ENCODE measurements at regions not wholly inside any gene's neighbourhood (a gene's known extent, or its start where the extent isn't known, plus 50 kb on each side); places are given as distances from the start of the nearest gene placed in this dataset.

DNA sequence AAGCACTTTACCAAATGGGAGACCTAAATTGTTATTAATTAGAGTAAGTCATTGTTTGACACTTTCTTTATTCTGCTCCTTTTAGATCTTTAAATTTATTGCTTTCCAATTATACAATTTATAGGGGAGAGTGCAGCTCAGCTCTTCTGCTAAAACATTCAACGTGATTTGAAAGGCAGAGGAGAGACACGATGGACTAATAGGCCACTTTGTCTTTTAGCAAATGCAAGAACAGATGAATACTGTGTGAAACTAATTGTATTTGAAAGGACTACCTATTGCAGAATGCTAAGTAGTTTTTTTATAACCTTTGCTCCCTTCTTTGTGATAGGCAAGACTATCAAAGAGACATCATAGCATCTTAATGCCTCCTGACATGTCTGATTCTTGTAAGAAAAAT is 320.4 kb upstream of the KLF3 start:
- no peak for DNase-seq

DNA sequence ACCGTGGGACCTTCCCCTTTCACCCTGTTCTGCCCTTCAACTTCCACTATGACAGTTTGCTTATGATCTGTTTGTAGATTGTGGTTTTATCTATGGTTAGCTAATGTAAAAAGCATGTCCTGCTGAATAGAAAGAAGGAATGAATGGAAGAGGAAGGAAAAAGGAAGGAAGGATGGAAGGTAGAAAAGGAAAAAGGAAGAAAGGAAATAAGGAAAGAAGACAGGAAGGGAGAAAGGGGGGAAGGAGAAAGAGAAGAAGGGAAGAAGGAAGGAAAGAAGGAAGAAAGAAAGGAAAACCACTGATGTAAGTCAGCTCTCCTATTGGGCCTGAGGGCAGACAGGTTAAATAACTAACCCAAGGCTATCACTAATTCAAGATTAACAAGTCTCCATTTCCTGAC is 319.1 kb upstream of the KLF3 start:
- DNase-seq, result no peak

DNA sequence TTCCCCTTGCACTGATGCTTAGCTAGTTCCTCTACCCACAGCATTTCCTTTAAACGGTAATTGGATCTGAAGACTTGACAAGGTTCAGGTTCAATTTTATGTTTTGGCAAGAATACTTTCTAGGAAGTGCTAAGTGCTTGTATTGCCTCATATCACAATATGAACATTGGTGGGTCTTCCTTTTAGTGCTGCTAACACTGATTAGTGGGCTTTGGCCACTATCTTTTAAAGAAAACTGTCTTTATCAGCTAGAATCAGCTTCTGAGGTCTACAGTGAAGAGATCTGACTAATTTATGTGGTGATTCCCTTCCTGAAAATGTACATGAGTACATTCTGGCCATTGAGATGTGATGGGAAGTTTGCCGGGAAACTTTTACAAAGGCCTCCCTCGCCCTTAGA is 316.7 kb upstream of the KLF3 start:
- DNase-seq, result no peak

DNA sequence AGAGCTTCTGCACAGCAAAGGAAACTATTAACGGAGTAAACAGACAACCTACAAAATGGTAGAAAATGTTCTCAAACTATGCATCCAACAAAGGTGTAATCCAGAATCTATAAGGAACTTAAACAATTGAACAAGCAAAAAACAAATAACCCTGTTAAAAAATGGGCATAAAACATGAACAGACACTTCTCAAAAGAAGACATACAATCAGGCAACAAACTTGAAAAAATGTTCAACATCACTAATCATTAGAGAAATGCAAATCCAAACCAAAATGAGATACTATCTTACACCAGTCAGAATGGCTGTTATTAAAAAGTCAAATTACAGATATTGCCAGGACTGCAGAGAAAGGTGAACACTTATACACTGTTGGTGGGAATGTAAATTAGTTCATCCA is 309.6 kb upstream of the KLF3 start:
- no peak for DNase-seq

DNA sequence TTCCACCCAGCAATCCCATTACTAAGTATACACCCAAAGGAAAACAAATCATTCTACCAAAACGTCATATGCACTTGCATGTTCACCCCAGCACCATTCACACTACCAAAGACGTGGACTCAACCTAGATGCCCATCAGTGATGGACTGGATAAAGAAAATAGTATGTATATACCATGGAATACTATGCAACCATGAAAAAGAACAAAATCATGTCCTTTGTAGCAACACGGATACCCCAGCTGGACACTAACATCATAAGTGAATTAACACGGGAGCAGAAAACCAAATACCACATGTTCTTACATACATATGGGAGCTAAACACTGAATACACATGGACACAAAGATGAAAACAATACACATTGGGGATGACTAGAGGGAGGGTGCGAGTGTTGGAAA is 309.1 kb upstream of the KLF3 start:
- DNase-seq, result no peak

DNA sequence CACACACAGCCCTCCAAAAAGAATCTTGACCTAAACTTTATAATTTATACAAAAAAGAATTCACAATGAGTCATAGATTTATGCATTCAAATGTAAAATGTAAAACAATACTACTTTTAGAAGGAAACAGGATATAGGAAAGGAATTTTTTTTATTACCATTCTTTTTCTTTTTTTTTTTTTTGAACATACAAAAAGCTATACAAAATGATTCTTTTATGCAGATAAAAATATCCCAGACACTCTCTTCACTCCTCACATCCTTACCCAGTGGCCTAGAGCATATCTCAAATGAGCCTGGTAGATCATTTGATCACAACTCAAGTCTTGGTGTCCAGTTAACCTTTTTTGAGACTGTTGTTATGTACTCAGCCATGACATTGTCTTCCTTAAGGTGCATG is 307.3 kb upstream of the KLF3 start:
- no peak for DNase-seq

DNA sequence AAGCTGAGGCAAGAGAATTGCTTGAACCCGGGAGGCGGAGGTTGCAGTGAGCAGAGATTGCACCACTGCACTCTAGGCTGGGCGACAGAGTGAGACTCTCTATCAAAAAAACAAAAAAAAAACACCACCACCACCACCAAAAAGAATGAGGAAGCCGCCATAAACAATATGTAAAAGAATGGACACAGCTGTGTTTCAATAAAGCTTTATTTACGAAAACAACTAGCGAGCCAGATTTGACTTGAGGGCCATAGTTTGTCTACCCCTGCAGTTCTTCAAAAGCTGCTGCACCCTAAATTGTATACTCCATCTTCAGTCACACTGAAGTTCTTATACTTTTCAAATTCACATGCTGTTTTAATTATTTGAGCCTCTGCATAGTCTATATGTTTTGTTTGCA is 306.5 kb upstream of the KLF3 start:
- no peak for DNase-seq

DNA sequence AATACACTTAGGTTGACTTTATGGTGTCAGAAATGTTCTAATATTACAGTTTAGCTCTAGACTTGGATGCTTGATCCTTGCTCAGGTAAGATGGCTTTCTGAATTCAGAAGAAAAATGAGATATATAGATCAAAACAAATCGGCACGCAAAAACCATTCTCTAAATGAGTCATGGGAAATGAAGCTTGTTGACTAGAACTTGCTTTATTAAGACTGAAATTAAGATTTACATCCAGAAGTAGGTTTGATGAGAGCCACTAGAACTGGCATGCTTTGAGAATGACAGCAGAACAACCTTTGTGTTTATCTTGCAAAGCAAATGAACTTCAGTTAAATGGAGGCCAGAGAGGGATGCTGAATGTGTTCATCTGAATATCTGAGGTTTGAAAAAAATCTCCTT is 304.9 kb upstream of the KLF3 start:
- no peak for DNase-seq

DNA sequence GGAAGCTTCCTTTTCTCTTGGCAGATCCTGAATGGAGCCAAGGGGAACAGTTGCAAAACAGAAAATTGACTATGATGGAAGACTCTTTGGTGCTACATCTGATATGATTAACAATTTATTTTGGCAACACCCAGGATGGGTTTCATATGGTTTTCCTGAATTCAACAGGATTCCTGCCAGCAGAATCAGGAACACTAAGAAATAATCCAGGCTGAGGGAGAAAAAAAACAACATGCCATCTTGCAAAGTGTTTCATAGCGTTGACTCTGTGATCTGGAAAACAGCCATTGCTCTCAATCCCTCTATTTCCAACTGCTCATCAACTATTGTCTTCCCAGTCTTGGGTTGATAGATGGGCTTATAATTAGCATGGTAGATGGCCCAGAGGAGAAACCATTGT is 303.8 kb upstream of the KLF3 start:
- DNase-seq, result no peak

DNA sequence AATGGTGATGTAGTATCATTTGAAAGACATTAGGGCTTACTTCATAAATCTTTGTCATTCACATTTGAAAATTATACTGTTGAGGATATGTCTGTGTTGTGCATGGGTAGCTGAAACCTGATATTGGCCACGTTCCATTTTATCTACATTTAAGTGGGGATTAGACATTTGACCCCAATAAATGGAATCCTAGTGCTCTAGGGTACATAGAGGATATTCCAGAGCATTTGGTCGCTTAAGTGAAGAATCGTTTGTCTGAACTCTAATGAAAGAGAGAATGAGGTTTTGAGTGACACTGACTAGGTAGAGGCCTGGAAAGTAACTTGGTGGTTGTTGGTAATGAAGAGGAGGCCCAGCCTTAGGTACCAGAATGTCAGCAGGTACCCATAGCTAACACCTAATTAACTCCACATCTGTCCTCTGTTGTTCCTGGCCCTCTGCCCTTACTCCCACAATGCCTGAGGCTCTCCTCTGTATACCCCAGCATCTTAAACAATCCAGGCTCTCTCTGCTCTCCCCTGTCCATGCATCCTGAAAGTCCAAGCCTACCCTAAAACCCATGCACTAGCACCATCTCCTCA is 299.5 kb upstream of the KLF3 start:
- no peak for DNase-seq

DNA sequence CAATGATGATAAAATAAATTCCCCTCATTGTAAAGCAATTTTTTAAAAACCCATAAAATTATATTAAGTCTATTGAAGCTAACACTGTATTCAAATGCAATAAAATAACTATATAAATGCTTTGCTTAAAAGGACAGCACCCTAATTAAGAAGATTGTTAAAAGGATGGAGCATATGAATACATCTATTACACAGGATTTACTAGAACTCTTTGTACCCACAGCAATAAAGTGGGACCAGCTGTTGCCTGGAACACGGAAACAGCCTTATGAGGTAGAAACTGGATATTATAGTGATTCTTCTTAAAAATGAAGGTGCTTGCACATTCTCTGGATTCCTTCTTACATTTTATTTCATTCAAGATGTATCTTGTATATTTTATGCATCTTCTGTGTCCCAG is 298.7 kb upstream of the KLF3 start:
- no peak for DNase-seq

DNA sequence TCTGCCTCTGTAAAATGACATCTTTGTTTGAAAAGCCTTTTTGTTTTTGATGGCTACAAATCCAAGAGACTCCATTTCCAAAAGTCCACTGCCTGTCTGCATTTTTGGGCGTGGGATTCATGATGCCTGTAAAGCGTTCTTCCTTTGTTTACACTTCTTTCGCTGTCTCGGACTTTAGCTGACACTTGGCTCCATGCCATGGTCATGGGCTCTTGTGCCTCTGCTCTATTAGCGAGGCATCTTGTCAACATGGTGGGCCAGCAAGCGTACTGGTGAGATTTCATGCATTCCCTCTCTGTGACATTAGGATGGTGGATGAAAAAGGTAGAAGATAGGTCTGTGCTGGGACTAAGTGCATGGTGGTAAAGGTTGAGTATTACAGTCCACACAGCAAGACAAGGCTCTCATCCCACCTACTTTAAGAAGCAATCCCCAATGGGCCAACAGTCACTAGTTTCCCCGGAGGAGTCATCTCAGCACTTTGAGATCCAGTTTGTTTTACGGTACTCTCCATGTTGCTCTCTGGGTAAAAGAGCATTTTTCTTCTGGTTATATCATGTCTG is 298.2 kb upstream of the KLF3 start:
- DNase-seq, result no peak

DNA sequence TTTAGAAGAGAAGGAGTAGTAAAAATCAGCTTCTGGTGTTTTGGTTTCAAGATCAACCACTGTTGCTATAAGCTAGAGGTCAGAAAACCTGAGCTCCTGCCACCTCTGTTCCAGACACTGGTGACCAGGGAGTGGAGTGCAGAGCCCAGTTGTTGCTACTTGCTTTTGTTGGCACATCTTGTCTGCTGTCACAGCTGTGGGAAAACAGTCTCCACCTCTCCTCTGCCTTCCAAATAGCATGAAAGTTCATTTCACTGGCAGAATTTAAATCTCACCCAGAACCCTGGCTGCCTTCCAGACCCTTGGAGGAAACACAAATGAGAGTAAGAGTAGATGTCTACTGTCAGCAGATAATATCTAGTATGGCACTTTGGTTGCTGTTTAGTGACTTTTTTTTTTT is 297.5 kb upstream of the KLF3 start:
- DNase-seq, result no peak

DNA sequence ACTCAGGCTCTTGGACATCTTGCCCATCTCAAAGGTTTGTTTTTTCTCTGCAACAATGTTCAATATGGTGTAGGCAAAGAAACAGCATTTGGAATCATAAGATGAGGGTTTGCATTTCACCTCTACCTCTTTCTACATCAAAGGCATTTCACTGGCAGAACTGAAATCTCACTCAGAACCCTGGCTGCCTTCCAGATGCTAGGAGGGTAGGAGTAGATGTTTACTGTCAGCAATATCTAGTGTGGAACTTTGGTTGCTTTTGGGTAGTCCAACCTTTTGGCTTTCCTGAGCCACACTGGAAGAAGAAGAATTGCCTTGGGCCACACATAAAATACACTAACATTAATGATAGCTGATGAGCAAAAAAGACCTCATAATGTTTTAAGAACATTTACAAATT is 297.0 kb upstream of the KLF3 start:
- DNase-seq, result no peak

DNA sequence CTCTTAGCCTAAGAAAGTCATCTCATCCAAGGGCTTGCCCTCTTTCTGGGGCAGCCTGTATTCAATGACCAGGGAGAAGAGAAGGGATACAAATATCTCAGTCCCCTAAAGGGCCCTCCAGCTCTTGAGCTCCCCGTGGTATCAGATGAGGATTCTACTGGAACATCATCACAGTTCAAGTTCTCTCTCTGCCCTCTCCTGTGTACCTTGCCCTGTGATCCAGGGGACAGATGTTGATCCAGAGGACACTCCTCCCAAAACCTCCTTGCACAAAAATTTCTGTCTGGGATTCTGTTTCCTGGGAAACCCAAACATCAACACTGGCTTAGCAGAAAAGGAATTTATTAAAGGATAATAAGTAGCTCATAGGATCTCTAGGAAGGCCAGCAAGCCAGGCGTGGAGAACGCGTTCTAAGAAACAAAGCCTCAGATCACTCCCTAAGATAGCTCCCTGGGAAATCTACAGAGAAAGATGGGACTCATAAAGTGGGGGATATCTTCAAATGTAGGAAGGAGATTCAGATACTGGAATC is 296.3 kb upstream of the KLF3 start:
- DNase-seq, result no peak

DNA sequence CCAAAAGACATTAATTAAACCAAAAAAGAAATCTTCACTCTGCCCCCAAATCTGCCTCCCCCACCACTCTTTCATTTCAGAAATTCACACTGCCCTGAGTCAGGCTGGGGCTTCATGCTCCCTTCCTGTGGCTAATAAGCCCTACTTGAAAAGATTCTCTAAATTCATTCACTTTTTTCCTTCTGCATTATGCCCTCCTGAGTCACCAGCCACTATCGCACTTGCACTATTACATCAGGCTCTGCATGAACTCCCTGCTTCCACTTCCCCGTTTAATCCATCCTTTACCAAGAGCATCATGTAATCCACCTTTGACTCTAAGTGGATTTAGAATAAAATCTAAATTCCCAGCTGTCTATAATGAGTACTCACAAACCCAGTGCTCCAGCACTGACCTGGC is 295.4 kb upstream of the KLF3 start:
- DNase-seq, result no peak

DNA sequence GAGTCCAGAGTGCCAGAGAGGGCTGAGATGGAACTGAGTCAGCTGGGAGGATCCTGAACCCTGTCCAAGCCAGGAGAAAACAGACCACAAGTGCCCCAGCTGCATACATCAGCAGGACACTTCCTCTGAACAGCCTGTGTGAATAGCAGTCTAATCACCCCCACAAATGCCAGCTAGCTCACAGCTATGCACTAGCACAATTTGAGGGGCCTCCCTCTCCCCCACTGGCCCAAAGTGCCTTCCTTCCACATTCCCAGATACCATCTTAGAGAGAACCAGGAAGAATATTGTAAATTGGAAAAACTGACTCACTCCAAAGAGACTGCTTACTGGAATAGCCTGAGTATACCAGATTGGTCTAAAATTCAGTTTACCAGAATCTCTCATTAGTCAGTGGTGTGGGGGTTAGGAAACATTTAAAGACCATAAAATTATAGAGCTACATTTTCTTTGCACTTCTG is 292.6 kb upstream of the KLF3 start:
- no peak for DNase-seq

DNA sequence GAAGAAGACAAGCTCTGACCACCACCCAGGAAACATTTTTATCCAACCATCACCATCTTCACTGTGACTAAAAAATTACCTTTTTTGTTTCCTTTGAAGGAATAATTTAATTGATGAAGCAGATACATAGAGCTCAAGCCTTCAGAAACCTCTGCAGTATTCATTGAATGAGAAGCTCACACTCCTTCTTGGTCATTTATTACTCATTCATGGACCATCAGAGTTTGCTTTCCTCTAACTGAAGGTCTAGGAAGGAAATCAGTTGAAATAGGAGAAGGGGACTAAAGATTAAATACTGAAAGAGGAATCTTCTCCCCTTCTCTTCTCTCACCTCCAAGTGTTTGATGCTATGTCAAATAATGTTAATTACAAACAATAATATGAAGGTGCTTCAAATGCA is 290.6 kb upstream of the KLF3 start:
- DNase-seq, result no peak

DNA sequence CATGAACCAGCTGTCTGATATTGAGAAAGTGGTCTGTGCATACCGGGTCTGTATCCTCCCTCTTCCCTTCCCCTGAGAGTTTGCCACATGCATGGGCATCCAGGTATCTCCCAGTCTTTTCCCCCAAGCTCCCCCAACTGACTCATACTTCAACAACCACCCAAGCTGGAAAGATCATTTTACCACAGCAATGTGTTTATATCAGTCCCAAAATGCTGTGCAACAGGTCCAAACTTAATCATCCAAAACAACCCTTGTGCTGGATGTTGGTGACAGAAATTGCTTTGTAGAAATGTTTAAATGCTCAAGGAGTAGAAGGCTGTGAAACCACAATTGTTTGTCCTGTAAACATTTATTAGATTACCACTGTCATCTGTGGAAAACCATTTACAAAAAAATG is 286.8 kb upstream of the KLF3 start:
- DNase-seq, result no peak

DNA sequence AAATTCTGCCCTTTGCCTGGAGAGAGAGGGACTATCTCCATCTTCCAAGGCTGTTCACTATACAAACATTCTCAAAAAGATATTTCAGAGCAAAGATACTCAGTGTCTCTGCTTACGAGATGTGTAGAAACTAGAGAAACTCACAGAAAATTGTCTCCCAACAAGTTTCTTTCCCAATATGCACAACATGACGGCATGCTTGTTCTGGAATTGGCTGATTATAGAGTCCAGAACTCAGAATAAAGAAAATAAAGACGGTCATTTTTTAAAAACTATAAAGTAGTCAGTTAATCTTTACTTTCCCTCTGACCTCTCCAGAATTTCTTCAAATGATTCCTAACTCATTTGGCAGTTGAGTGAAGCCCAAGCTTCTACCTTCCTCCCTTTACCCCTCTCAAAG is 285.5 kb upstream of the KLF3 start:
- no peak for DNase-seq

DNA sequence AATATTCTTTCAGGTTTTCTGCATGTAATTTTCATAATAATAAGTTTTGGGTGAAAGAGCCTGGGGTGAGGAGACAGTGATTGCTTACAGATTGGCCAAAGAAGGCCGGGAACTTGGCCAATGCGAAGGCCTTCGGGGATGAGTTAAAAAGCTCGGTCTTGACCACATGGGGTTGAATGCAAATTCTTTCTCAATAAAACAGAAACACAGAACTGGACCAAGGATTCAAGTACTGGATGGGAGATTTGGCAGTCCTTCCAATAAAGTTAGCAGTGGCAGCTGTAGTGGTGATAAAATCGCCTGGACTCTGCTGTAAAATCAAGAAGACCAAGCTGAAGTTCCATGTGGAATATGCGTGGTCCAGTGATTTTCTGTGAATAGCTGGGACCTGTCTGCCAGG is 282.2 kb upstream of the KLF3 start:
- no peak for DNase-seq

DNA sequence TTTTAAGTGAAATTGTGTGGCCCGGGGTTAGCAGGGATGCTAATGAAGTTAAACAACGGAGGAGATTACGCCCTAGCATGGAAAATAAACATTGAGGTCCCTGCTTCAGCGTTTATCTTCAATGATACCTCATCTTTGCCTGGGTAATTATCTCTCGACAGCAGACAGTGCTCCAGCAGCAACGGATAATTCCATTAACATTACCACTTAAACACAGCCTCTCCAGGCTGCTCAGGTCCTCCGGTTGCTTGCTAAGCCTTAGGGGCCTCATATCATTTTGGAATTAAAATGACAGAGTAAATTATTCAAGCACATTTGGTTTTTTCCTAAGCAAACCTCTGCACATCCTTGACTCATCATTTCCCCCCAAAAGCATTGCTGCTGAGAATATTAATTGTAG is 281.5 kb upstream of the KLF3 start:
- no peak for DNase-seq

DNA sequence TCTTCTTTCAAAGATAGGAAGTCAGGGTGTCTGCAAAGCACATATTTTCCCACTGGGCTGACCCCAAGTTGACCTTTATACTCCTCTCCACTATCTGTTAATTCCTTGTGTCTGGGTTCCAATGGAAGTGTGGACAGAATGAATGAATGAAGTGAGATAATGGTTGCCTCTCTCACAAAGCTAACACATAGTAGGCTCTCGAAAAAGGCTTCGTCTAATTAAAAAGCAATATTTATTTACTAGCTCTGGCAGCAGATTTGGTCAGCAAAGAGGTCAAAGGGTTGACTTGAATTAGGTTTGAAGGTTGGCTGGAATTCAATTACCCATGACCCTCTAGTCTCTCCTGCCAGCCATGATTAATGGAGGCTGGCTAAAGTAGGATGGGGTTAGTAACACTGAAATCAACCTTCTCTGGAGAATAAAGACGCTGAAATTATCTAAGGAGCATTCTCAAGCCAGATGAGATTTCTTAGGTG is 280.3 kb upstream of the KLF3 start:
- no peak for DNase-seq

DNA sequence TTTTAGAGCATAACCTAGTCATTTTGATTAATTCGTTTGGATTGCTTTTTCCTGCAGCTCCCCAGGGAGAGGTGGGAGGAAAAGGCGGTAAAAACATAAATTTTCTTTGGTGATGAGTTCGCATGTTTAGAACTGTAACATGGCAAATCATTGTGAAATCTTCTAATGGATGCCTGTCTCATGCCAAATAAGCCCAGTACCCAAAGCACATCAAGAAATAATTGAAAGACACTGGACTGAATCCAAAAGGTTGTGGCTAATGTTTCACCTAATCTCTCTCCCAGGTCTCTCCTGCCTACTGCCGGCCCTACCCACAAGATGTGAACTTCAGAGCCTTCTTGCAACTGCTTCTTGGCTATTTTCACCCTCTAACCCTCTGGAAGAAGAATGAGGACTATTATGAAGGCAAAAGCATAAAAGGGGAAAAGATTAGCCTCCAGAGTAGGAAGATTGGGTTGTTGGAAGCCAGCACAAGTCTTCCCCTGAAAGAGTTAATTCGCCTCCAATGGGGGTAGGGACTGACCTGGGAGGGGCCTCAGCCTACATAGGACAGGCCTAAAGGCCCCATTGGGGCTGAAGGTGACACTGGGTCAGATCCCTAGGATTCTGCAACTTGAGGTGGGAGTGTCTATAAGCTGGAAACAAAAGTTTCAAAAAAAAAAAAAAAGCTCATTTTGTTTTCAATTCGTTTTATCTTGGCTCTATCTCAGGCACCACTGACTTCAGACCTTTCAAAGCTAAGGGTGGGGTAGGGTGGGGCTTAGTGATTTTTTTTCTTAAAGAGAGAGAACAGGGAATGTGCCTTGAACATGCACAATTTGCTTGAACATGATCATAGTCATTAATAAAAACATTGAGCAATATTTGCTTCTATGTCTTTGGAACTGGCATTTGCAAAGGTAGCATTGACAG is 278.6 kb upstream of the KLF3 start:
- no peak for DNase-seq
